DMS 273 (cell line): ENCODE measurements at regions not wholly inside any gene's neighbourhood (a gene's known extent, or its start where the extent isn't known, plus 50 kb on each side); places are given as distances from the start of the nearest gene placed in this dataset.
"Not testable (repeated sequence)": the region's sequence is repeated elsewhere in the genome, so short reads cannot be mapped to it uniquely, and the experiment has no call there.

Source experiments
- DNase-seq: peaks from one replicate; lab custom pipeline; 2025; ENCODE audit not compliant: unreplicated experiment; lab: John Stamatoyannopoulos, UW

DNA sequence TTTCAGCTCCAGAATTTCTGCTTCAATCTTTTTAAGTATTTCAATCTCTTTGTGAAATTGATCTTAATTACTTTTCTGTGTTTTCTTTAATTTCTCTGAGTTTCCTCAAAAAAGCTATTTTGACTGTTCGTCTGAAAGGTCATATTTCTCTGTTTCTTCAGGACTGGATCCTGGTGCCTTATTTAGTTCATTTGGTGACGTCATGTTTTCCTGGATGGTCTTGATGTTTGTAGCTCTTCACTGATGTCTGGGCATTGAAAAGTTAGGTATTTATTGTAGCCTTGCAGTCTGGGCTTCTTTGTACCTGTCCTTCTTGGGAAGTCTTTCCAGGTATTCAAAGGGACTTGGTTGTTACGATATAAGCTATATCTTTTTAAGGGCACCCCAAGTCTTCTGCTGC, 998.7 kb downstream of the NCAM2 start:
- DNase-seq = no peak

GRCh38 chr21:21997390-21998333, 999.5 kb downstream of the NCAM2 start:
- DNase-seq = no peak

DNA sequence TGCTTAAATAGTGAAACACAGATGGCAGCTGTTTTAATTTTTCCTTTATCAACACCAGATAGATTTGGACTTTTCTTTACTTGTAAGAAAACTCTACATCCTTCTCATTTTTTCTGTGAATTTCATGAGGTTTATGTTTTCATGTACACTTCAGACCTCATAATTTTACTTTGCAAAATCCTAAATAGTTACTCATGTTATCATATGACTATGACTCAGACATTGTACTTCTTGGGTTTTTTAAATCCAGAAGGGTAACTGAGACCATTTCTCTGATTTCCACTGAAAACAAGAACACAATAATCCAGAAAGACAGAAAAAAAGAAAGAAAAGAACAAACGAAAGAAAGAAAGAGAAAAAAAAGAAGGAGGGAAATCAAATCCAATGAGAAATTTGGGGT, 1021.6 kb downstream of the NCAM2 start:
- no peak for DNase-seq

- DNase-seq = no peak
These were observed 1022.0 kb downstream of the NCAM2 start for GRCh38 chr21:22020221-22020620.

GRCh38 chr21:22023896-22024295, 1025.7 kb downstream of the NCAM2 start:
- not testable (repeated sequence) for DNase-seq

- DNase-seq = no peak
These were observed 1046.2 kb downstream of the NCAM2 start for GRCh38 chr21:22044431-22044830.

DNA sequence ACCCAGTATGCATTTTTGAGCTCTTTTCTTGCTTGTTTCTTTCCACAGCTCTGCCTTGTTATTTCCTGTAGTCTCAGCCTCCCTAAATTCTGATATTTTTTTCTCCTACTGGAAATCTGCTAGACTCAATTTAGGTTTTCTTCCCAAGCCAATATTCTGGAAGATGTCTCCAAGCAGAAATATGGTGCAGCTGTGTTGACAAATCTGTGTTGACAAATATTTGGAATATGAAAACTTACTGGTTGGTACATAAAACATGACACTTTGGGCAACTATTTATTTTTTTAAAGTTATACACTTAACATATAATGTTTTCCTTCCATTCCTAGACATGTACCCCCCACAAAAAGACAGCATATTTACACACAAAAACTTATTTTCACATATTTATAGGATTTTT, 1048.4 kb downstream of the NCAM2 start:
- no peak for DNase-seq

DNA sequence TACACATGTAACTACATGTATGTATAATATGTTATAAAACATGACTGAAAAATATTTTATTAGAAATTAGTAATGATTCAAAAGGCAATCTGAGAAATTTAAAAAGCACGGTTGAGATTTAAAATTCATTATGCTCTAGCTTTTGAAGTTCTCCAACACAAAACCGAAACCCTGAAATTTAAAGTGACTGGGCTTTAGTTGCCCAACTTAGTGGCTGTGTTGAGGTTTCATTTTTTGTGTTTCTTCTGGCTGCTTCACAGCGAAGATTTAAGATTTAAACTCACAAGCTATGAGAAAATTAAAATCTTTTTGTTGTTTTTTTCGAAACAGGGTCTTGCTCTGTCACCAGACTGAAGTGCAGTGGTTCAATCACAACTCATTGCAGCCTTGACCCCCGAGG, 1058.7 kb downstream of the NCAM2 start:
- no peak for DNase-seq

DNA sequence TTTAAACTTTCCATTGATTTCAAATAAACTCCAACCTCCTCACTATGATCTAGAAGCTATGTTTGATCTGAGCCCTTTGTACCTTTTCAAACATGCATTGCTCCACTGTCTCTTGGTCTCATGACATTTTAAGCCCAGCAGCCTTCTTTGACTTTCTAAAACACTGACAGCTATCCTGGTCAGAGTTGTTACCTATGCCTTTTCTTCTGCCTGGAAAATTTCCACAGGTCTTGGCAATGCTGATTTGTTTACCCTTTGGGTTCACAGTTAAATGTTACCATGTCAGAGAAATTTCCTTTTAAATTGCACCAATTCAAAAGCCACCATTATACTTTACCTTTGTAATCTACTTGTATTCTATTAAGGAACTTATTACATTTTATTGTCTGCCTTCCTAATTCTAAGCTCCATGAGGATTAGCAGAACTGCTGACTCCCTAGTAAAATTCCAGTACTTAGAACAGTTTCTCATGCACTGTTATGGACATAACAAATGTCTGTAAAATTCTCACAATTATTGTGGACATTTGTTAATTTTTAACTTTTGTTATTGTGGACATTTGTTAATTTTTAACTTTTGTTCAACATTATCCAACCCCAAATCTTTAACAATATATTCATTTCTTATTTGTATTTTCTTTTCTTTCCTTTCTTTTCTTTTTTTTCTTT, 1064.4 kb downstream of the NCAM2 start:
- no peak for DNase-seq

DNA sequence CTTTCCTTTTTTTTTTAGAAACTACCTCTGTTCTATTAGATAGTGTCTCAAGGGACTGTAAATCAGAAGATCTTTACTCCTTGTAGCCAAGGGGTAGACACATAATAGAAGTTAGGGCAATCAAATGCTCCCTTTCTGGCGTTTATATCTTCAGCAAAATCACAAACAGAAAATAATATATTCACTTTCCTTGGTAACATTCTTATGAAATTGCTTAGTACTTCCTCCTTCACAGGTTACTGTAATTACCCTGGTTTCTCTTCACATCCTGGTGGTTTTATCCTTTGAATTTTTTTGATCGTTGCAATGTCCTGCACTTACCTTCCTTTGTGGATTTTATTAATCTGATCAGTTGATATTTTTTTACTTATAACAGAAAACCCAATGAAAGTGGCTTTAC, 1064.9 kb downstream of the NCAM2 start:
- no peak for DNase-seq

- DNase-seq = no peak
These were observed 1078.3 kb downstream of the NCAM2 start for GRCh38 chr21:22076471-22076870.

- DNase-seq = no peak
These were observed 1085.7 kb downstream of the NCAM2 start for GRCh38 chr21:22083899-22084298.

DNA sequence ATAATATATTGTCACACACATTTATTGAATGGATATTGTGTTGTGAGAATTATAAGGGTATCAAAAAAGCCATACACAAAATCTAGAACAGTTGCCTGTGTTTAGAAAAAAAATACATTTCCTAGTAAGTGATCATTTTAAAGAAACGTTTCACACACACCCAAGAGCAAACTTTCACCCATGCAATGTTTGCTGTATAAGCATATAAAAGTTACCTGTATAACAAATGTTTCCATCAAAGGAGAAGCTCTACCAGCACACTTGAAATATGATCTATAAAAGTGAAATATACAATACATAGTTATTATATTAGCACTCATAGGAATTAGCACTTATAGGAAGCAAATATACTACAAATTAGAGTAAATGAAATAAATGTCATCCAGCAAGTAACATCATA, 1098.1 kb downstream of the NCAM2 start:
- no peak for DNase-seq

DNA sequence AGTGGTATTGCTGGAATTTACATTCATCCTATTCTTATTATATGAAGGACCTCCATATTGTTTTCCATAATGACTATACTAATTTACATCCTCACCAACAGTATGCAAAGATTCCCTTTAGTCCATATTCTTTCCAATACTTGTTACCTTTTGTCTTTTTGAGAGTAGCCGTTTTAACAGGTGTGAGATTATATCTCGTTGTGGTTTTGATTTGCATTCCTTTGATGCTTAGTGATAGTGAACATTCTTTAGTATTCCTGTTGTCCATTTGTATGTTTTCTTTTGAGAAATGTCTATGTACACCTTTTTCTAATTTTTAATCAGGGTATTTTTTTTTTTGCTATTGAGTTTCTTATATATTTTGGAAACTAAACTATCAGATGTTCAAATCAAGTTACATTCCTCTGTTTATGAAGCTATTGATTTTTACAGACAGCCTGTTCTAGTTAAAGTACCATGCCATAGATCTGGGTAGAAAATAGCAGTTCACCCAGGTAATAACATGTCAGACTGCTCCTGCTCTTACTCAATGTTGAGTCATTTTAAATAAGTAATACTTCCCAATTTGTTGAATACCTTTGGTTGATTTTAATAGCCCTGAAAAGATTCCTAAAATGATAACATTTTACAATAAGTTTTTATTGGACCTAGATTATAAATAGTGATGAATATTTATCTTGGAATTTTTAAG, 1108.7 kb downstream of the NCAM2 start:
- DNase-seq = no peak

DNA sequence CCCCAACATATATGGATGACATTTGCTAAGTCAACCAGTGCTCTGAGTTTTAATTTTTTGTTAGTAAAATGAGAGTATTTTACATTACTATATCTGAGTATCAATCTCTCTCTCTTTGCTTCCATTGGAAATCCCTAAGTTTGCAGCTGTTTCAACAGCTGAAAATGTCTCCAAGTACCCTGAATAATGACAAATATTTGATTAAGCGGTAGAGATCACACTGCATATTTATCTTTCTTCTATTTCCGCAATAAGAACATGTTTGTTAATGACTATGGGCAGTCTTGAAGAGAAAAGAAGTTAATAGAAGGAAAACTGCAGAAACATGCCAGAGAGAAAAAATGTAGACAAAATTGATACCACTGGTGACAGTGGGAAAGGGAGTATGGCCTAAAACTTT, 1117.5 kb downstream of the NCAM2 start:
- DNase-seq = no peak

- peak; percentile 53 for DNase-seq
These were observed 1122.5 kb downstream of the NCAM2 start for GRCh38 chr21:22120616-22121266.

DNA sequence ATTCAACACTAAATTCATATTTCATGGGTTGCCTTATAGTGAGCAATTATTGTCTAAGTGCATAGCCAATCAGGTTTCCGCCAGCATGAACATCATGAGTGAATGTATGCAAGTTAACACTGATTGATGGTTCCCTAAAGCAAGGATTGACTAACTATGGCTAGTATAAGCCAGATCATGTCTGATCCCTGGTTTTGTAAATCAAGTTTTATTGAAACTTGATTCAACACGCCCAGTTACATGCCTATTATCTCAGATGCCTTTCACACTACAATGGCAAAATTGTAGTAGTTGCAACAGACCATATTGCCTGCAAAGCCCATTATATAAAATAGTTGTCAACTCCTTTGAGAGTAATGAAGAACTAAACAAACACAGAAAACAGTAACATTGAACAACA, 1127.4 kb downstream of the NCAM2 start:
- DNase-seq = no peak

- DNase-seq = no peak
These were observed 1130.5 kb downstream of the NCAM2 start for GRCh38 chr21:22128671-22129070.

GRCh38 chr21:22132358-22133071, 1134.3 kb downstream of the NCAM2 start:
- DNase-seq = no peak

GRCh38 chr21:22136740-22137139, 1138.5 kb downstream of the NCAM2 start:
- DNase-seq = no peak
